GM12878 (cell line): ENCODE measurements at regions not wholly inside any gene's neighbourhood (a gene's known extent, or its start where the extent isn't known, plus 50 kb on each side); places are given as distances from the start of the nearest gene placed in this dataset.

Experiments used
- CEBPZ ChIP-seq: fragments of 150-350 bp; IDR thresholded peaks from 2 replicates; pipeline ENCODE4 v1.6.1; 2016; ENCODE audit warnings: low read depth, low read length
- LARP7 ChIP-seq: fragments of 450-650 bp; IDR thresholded peaks from 2 replicates; pipeline ENCODE4 v1.6.1; 2017; ENCODE audit warnings: mild to moderate bottlenecking
- MEF2A ChIP-seq: IDR thresholded peaks from 2 replicates; pipeline ENCODE4 v1.6.1; 2011; ENCODE audit warnings: low read depth, mild to moderate bottlenecking, low read length, moderate library complexity; ENCODE audit not compliant: insufficient read depth
- RAD51 ChIP-seq: fragments of 450-650 bp; IDR thresholded peaks from 2 replicates; pipeline ENCODE4 v1.6.1; 2016; ENCODE audit warnings: moderate library complexity, mild to moderate bottlenecking, inconsistent platforms
- USF1 ChIP-seq: IDR thresholded peaks from 2 replicates; pipeline ENCODE4 v1.6.1; 2011; ENCODE audit warnings: borderline replicate concordance, low read depth, mild to moderate bottlenecking, moderate library complexity, mixed read lengths, low read length; ENCODE audit not compliant: insufficient read depth; ENCODE audit errors: extremely low read length
- ZBTB33 ChIP-seq: fragments of 450-650 bp; IDR thresholded peaks from 2 replicates; pipeline ENCODE4 v1.6.1; 2017; ENCODE audit warnings: mild to moderate bottlenecking

- TF ChIP-seq USF1 (no peak), MEF2A (no peak), LARP7 (no peak), ZBTB33 (no peak), RAD51 (no peak), CEBPZ (no peak)
Measured at GRCh38 chr10:64101606-64102263, 580.5 kb downstream of the REEP3 start (continued).
